CD4-positive, alpha-beta T cell (primary cell): ENCODE measurements at regions not wholly inside any gene's neighbourhood (a gene's known extent, or its start where the extent isn't known, plus 50 kb on each side); places are given as distances from the start of the nearest gene placed in this dataset.

Experiments used
- ATAC-seq: fragments of 200-7000 bp; cut with Tn5 transposase; one replicate; pipeline ENCODE4 v1.10.0; 2022; ENCODE audit warnings: mild to moderate bottlenecking; ENCODE audit not compliant: poor library complexity
- CTCF ChIA-PET: fragments of 350-600 bp; sonication (Branson Sonifier 250); formaldehyde crosslinking; loops from one replicate; lab custom pipeline; 2021; ENCODE audit warnings: antibody characterized with exemption, inconsistent platforms; lab: Charles Lee
- POLR2A ChIA-PET: fragments of 350-600 bp; sonication (Branson Sonifier 250); formaldehyde crosslinking; loops from one replicate; lab custom pipeline; 2021; ENCODE audit warnings: antibody characterized with exemption, inconsistent platforms; lab: Charles Lee
- DNase-seq, 14 experiments: peaks; one replicate each; pipeline ENCODE4 v3.0.0-alpha.2; 2013 to 2020; ENCODE audit warnings: mixed read lengths in 2 of 14
- H3K27ac ChIP-seq, 2 donors: one replicate each; pipeline versions ENCODE4 v1.5.1 to v1.7.0; 2013; ENCODE audit warnings: low read length in 2 of 2, low read depth in 1 of 2, mild to moderate bottlenecking in 1 of 2
- H3K27me3 ChIP-seq, 2 experiments: 1 replicate in 1 of 2; 2 replicates in 1 of 2; pipeline versions ENCODE4 v1.6.1 to v1.7.0; 2013; ENCODE audit warnings: low read length in 2 of 2, control low read depth in 1 of 2, mild to moderate bottlenecking in 1 of 2, moderate library complexity in 1 of 2; ENCODE audit not compliant: insufficient read depth in 2 of 2, control insufficient read depth in 1 of 2
- H3K36me3 ChIP-seq: one replicate; pipeline ENCODE4 v1.6.1; 2013; ENCODE audit warnings: low read length, control low read depth; ENCODE audit not compliant: insufficient read depth
- H3K4me1 ChIP-seq: one replicate; pipeline ENCODE4 v1.6.1; 2013; ENCODE audit warnings: low read length, control low read depth; ENCODE audit not compliant: insufficient read depth
- H3K4me3 ChIP-seq: one replicate; pipeline ENCODE4 v1.5.1; 2013; ENCODE audit warnings: mild to moderate bottlenecking, low read length, moderate library complexity
- H3K9me3 ChIP-seq, 2 experiments: 1 replicate in 1 of 2; 2 replicates in 1 of 2; pipeline versions ENCODE4 v1.6.1 to v1.7.0; 2013; ENCODE audit warnings: low read length in 2 of 2, mild to moderate bottlenecking in 2 of 2, control low read depth in 1 of 2, moderate library complexity in 1 of 2; ENCODE audit not compliant: control insufficient read depth in 1 of 2, insufficient read depth in 1 of 2
- H3K27ac Mint-ChIP-seq: one replicate; pipeline ENCODE4 v1.8.0; 2020; ENCODE audit warnings: mixed read lengths
- H3K27me3 Mint-ChIP-seq: one replicate; pipeline ENCODE4 v1.8.0; 2021; ENCODE audit warnings: mixed read lengths
- H3K36me3 Mint-ChIP-seq: one replicate; pipeline ENCODE4 v1.8.0; 2021; ENCODE audit warnings: low read depth, mixed read lengths
- H3K4me1 Mint-ChIP-seq: one replicate; pipeline ENCODE4 v1.8.0; 2021; ENCODE audit warnings: low read depth, mixed read lengths
- H3K4me3 Mint-ChIP-seq: one replicate; pipeline ENCODE4 v1.8.0; 2020; ENCODE audit warnings: mild to moderate bottlenecking, mixed read lengths
- H3K9me3 Mint-ChIP-seq: one replicate; pipeline ENCODE4 v1.8.0; 2020; ENCODE audit warnings: mixed read lengths
- intact Hi-C, 2 experiments: fragments of 100-400 bp; cut with DNase I in 1 of 2; cut with micrococcal nuclease in 1 of 2; formaldehyde crosslinking; loops; one replicate each; pipeline versions ENCODE4 v1.15.1 to v1.9.0; 2023 to 2025; cut with DNase I, micrococcal nuclease
- TF ChIP-seq, protein P1 (sequence below): fragments of 200-600 bp; IDR thresholded peaks from one replicate; pipeline ENCODE4 v1.8.0; 2022; ENCODE audit warnings: antibody characterized with exemption, mild to moderate bottlenecking

DNA sequence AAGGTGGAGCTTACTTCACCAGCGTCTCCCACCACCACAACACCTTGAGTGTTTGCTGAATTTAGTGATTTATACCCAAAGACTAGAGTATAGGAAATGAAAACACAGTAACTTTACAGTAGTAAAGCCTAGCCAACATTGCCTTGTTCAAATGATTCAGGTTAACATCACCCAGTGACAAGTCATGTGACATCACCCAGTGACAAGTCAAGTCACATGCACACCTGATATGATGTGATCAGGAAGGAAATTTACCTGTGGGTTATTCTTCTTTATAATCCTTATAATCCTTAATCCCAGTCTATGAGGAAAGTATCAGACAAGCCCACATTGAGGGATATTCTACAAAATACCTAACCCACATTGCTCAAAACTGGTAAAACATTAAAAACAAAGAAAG is 545.6 kb upstream of the MEF2C start:
- ChIA-PET POLR2A (no interaction called here), CTCF (no interaction called here)
- Histone ChIP-seq H3K27ac (no peak overlapping the region), H3K36me3 (no peaks in the 10 kb centered on the region), H3K27me3 (no peaks in the 10 kb centered on the region), H3K4me3 (no peak overlapping the region), H3K4me1 (no peaks in the 10 kb centered on the region), H3K9me3 (no peaks in the 10 kb centered on the region)
- H3K9me3 Mint-ChIP-seq = no peaks in the 10 kb centered on the region
- H3K4me1 Mint-ChIP-seq = no peaks in the 10 kb centered on the region
- no peak for DNase-seq
- no peaks in the 10 kb centered on the region for H3K27me3 Mint-ChIP-seq
- intact Hi-C loops = no loop called here
- H3K36me3 Mint-ChIP-seq = no peaks in the 10 kb centered on the region
- no peak for ATAC-seq
- H3K27ac Mint-ChIP-seq = no peak overlapping the region
- H3K4me3 Mint-ChIP-seq = no peak overlapping the region
- TF ChIP-seq, protein P1, sequence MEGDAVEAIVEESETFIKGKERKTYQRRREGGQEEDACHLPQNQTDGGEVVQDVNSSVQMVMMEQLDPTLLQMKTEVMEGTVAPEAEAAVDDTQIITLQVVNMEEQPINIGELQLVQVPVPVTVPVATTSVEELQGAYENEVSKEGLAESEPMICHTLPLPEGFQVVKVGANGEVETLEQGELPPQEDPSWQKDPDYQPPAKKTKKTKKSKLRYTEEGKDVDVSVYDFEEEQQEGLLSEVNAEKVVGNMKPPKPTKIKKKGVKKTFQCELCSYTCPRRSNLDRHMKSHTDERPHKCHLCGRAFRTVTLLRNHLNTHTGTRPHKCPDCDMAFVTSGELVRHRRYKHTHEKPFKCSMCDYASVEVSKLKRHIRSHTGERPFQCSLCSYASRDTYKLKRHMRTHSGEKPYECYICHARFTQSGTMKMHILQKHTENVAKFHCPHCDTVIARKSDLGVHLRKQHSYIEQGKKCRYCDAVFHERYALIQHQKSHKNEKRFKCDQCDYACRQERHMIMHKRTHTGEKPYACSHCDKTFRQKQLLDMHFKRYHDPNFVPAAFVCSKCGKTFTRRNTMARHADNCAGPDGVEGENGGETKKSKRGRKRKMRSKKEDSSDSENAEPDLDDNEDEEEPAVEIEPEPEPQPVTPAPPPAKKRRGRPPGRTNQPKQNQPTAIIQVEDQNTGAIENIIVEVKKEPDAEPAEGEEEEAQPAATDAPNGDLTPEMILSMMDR = no peak

DNA sequence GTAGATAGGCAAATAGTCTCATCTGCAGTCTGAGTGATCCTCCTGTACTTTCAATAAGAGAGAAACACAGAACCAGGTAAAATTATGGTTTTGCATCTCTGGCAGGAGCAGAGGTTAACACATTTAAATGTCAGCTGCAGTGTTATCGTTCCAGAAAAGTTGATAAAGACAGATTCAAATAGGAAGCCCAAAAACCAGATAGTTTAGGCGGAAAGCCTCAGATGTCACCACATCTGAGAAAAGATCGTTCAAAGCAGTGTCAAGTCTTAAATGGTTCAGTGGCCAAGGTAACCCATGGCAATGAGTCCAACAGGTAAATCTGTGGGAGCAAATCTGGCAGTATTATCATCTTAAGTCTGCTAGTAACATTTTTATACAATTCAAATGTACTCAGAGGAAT is 542.1 kb upstream of the MEF2C start:
- Histone ChIP-seq H3K27ac (no peak overlapping the region), H3K36me3 (no peaks in the 10 kb centered on the region), H3K9me3 (no peaks in the 10 kb centered on the region), H3K4me3 (no peak overlapping the region), H3K4me1 (no peaks in the 10 kb centered on the region), H3K27me3 (no peaks in the 10 kb centered on the region)
- Mint-ChIP-seq H3K27ac (no peak overlapping the region), H3K36me3 (no peaks in the 10 kb centered on the region), H3K4me1 (no peaks in the 10 kb centered on the region), H3K27me3 (no peaks in the 10 kb centered on the region), H3K4me3 (no peak overlapping the region), H3K9me3 (no peaks in the 10 kb centered on the region)
- CTCF ChIA-PET = no interaction called here
- ATAC-seq (no peak), DNase-seq (no peak)
- intact Hi-C loops = no loop called here
- POLR2A ChIA-PET = no interaction called here
- TF ChIP-seq, protein P1 = no peak

DNA sequence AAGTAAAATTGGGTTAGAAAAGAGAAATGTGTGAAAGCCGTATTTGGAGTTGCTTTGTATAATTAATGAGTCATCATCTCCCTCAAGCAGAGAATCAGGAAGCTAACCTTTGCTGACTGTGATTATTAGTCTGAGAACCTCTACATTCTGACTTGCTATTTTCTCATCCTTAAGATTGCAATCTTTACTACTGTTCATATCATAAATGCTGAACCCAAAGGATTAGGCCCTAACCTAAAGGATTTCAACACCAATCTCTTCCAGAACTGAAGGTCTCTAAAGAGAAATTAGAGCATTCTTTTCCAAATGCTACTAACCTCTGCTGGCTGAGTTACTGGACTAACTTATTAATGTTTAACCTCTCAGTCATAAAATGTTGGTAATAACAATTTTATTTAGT is 538.1 kb upstream of the MEF2C start:
- Mint-ChIP-seq H3K4me3 (no peak overlapping the region), H3K27ac (no peak overlapping the region), H3K4me1 (no peaks in the 10 kb centered on the region), H3K36me3 (no peaks in the 10 kb centered on the region), H3K9me3 (peaks cover 3% of the 10 kb centered on the region), H3K27me3 (no peaks in the 10 kb centered on the region)
- POLR2A ChIA-PET = no interaction called here
- H3K27ac ChIP-seq = no peak overlapping the region
- no peaks in the 10 kb centered on the region for H3K27me3 ChIP-seq
- CTCF ChIA-PET = interaction anchor here (0.7 kb wide), 1 partner anchor 1371 kb away, joined by 3 read pairs; no protein-coding TSS in a partner anchor
- no peaks in the 10 kb centered on the region for H3K36me3 ChIP-seq
- TF ChIP-seq, protein P1 = no peak
- intact Hi-C loops = no loop called here
- H3K9me3 ChIP-seq = peaks cover 0 to 5% of the 10 kb centered on the region in 2 experiments
- DNase-seq = peak in 1 of 14 experiments; percentile 13
- H3K4me3 ChIP-seq = no peak overlapping the region
- ATAC-seq = no peak
- H3K4me1 ChIP-seq = no peaks in the 10 kb centered on the region
